ENCODE measurements at regions not wholly inside any gene's neighbourhood (a gene's known extent, or its start where the extent isn't known, plus 50 kb on each side); places are given as distances from the start of the nearest gene placed in this dataset.
A peak's percentile ranks its signal among the peaks of the same experiment; 100 is the strongest.

DNA sequence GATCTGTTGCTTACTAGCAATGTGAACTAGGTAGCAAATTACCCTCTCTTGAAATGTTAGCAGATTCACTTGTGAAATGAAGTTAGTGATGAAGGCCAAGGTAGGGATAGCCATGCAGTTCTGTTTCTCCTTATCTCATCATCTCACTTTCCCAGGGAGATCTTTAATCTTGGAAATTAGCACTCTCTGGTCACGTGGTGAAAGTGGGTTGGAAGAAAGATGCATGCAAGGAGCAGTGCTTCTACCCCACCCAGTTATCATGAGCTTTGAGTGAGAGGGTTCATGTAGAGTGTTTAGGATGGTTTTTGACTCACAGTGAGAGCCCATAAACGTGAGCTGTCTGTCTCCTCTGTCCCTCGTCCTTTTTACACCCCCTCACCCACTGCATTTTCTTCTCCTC lies 346.3 kb downstream of the QKI start:
- WGBS, 2 experiments (ENCODE audit: low coverage in 1 of 2, low lambda C conversion rate in 2 of 2, missing lambda C conversion rate in 2 of 2) = 26 to 32% methylated on average over 3 of the region's 3 CpGs
- H3K27ac ChIP-seq = no peak overlapping the region

DNA sequence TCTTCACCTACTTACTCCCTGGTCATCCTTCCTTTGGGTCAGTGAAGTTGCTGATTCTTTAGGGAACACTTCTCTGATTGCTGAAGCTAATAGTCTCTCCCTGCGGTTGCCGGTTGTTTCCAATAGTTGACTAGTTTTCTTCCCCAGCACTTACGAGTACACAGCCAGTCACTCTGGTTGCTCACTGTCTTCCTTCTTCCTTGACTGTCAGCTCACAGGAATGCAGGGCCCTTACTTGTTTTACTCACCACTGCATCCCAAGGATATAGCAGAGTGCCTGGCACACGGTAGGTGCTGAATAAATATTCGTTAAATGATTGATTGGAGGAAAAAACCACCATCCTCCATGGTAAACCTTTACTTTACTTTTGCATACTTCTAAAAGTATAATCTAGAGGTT lies 345.0 kb downstream of the QKI start:
- no peak overlapping the region for H3K4me3 ChIP-seq
- DNase-seq = peak; percentile 43
- no peak overlapping the region for H3K9ac ChIP-seq
- no peaks in the 10 kb centered on the region for H3F3A ChIP-seq (ENCODE audit: insufficient read depth)
- H3K79me2 ChIP-seq (ENCODE audit: insufficient read depth) = no peaks in the 10 kb centered on the region
- H3K36me3 ChIP-seq (ENCODE audit: low read depth) = no peaks in the 10 kb centered on the region
- H3K4me1 ChIP-seq (ENCODE audit: insufficient read depth) = no peaks in the 10 kb centered on the region
- H3K9me2 ChIP-seq (ENCODE audit: insufficient read depth) = no peaks in the 10 kb centered on the region
- 0 out of 2 replicates have a peak, but pooled peaks cover 3% of the 10 kb centered on the region for H3K27me3 ChIP-seq (replicated peaks; ENCODE audit: insufficient read depth)
- no peaks in the 10 kb centered on the region for H3K9me3 ChIP-seq (ENCODE audit: low read depth)
- H2AFZ ChIP-seq = no peak overlapping the region
- H4K20me1 ChIP-seq (ENCODE audit: insufficient read depth) = no peaks in the 10 kb centered on the region
- no peak overlapping the region for H3K4me2 ChIP-seq (ENCODE audit: unreplicated experiment)
- H3K27ac ChIP-seq = no peak overlapping the region
- in situ Hi-C loops (cut with MboI) = no loop called here
- TF ChIP-seq EZH2phosphoT487 (IDR thresholded peaks at IDR 0.05; ENCODE audit: insufficient read depth, low read depth) (no peak), EZH2 (IDR thresholded peaks at IDR 0.05; ENCODE audit: insufficient read depth, poor library complexity, severe bottlenecking) (no peak)
- 51 to 60% methylated on average over 5 of the region's 5 CpGs for WGBS, 2 experiments (ENCODE audit: low coverage in 1 of 2, low lambda C conversion rate in 2 of 2, missing lambda C conversion rate in 2 of 2)

More for the DNA sequence above, 346.3 kb downstream of the QKI start:
- H4K20me1 ChIP-seq (ENCODE audit: insufficient read depth) = no peaks in the 10 kb centered on the region
- no peaks in the 10 kb centered on the region for H3K9me2 ChIP-seq (ENCODE audit: insufficient read depth)
- no peak overlapping the region for H2AFZ ChIP-seq
- no peaks in the 10 kb centered on the region for H3F3A ChIP-seq (ENCODE audit: insufficient read depth)
- 0 out of 2 replicates have a peak, but pooled peaks cover 3% of the 10 kb centered on the region for H3K27me3 ChIP-seq (replicated peaks; ENCODE audit: insufficient read depth)
- no peak overlapping the region for H3K4me2 ChIP-seq (ENCODE audit: unreplicated experiment)
- no peaks in the 10 kb centered on the region for H3K79me2 ChIP-seq (ENCODE audit: insufficient read depth)
- no peaks in the 10 kb centered on the region for H3K36me3 ChIP-seq (ENCODE audit: low read depth)
- no peaks in the 10 kb centered on the region for H3K9me3 ChIP-seq (ENCODE audit: low read depth)
- no peaks in the 10 kb centered on the region for H3K4me1 ChIP-seq (ENCODE audit: insufficient read depth)
- DNase-seq = no peak
- TF ChIP-seq EZH2 (IDR thresholded peaks at IDR 0.05; ENCODE audit: insufficient read depth, poor library complexity, severe bottlenecking) = no peak
- TF ChIP-seq EZH2phosphoT487 (IDR thresholded peaks at IDR 0.05; ENCODE audit: insufficient read depth, low read depth) = no peak
- in situ Hi-C loops (cut with MboI) = no loop called here
- no peak overlapping the region for H3K9ac ChIP-seq
- no peak overlapping the region for H3K4me3 ChIP-seq

DNA sequence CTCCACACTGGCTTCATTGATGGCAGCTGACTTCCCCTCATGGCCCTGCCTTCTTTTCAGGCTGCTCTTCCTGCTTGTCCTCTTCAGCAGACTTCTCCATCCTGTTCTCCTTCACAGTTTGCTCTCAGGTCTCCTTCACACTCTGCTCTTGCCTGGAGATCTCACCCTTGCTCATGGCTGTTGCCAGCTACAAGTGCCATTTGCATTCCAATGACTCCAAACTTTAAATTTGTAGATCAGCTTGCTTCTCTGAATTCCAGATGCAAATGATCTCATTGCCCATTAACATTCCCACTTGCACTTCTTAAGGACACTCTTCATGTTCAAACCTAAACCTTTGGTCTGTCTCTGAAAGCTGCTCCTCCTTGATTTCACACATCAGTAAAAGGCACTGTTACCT lies 343.0 kb downstream of the QKI start:
- in situ Hi-C loops (cut with MboI) = no loop called here
- Histone ChIP-seq H3K4me1 (ENCODE audit: insufficient read depth) (no peaks in the 10 kb centered on the region), H3K4me2 (ENCODE audit: unreplicated experiment) (no peak overlapping the region), H4K20me1 (ENCODE audit: insufficient read depth) (no peaks in the 10 kb centered on the region), H3K27ac (no peak overlapping the region), H3F3A (ENCODE audit: insufficient read depth) (no peaks in the 10 kb centered on the region), H3K27me3 (replicated peaks; ENCODE audit: insufficient read depth) (0 out of 2 replicates have a peak, but pooled peaks cover 3% of the 10 kb centered on the region), H3K36me3 (ENCODE audit: low read depth) (no peaks in the 10 kb centered on the region), H3K79me2 (ENCODE audit: insufficient read depth) (no peaks in the 10 kb centered on the region), H3K9me3 (ENCODE audit: low read depth) (no peaks in the 10 kb centered on the region), H3K4me3 (no peak overlapping the region), H3K9me2 (ENCODE audit: insufficient read depth) (no peaks in the 10 kb centered on the region), H2AFZ (no peak overlapping the region), H3K9ac (no peak overlapping the region)
- no peak for DNase-seq
- TF ChIP-seq EZH2phosphoT487 (IDR thresholded peaks at IDR 0.05; ENCODE audit: insufficient read depth, low read depth) = no peak
- no peak for TF ChIP-seq EZH2 (IDR thresholded peaks at IDR 0.05; ENCODE audit: insufficient read depth, poor library complexity, severe bottlenecking)

DNA sequence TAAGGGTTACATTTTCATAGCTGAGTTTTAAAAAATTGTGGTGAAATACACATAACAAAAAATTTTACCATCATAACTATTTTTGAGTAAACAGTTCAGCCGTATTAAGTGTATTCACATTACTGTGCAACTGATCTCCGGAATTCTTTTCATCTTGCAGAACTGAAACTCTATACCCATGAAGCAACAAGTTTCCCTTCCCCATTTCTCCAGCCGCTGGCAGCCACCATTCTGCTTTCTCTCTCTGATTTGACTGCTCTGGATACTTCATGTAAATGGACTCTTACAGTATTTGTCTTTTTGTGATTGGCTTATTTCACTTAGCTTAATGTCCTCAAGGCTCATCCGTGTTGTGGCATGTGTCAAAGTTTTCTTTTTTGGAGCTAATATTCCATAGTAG lies 341.6 kb downstream of the QKI start:
- no peaks in the 10 kb centered on the region for H3K9me2 ChIP-seq (ENCODE audit: insufficient read depth)
- H3K27me3 ChIP-seq (replicated peaks; ENCODE audit: insufficient read depth) = no peaks in the 10 kb centered on the region
- no peak for DNase-seq
- H3K4me3 ChIP-seq = no peak overlapping the region
- no peak overlapping the region for H3K4me2 ChIP-seq (ENCODE audit: unreplicated experiment)
- H3K4me1 ChIP-seq (ENCODE audit: insufficient read depth) = no peaks in the 10 kb centered on the region
- H3K9me3 ChIP-seq (ENCODE audit: low read depth) = no peaks in the 10 kb centered on the region
- TF ChIP-seq EZH2phosphoT487 (IDR thresholded peaks at IDR 0.05; ENCODE audit: insufficient read depth, low read depth) (no peak), EZH2 (IDR thresholded peaks at IDR 0.05; ENCODE audit: insufficient read depth, poor library complexity, severe bottlenecking) (no peak)
- in situ Hi-C loops (cut with MboI) = no loop called here
- no peaks in the 10 kb centered on the region for H4K20me1 ChIP-seq (ENCODE audit: insufficient read depth)
- WGBS, 2 experiments (ENCODE audit: low coverage in 1 of 2, low lambda C conversion rate in 2 of 2, missing lambda C conversion rate in 2 of 2) = 51 to 61% methylated on average over 4 of the region's 4 CpGs
- H3K79me2 ChIP-seq (ENCODE audit: insufficient read depth) = no peaks in the 10 kb centered on the region
- no peak overlapping the region for H3K27ac ChIP-seq
- H3F3A ChIP-seq (ENCODE audit: insufficient read depth) = no peaks in the 10 kb centered on the region
- no peaks in the 10 kb centered on the region for H3K36me3 ChIP-seq (ENCODE audit: low read depth)
- H3K9ac ChIP-seq = no peak overlapping the region
- H2AFZ ChIP-seq = no peak overlapping the region

DNA sequence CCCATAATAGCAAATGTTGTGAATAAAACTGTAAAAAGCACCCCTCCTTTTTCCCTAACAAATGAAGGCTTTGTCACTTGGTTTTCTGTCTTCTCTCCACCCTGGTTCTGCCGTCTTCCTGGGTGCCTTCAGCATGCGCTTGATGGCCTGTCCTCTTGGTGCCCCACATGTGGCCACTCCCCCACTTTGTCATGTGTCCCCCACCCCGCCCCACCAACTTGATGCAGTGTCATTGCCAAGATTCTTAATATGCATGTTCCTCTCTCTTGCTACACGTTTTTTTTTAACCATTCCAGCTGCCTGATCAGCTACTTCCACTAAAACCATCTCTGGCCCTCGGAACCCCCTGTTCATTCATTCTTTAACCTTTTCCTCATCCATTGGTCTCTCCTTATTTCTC lies 340.3 kb downstream of the QKI start:
- H3K27ac ChIP-seq = no peak overlapping the region
- no peak overlapping the region for H3K4me2 ChIP-seq (ENCODE audit: unreplicated experiment)
- no peaks in the 10 kb centered on the region for H4K20me1 ChIP-seq (ENCODE audit: insufficient read depth)
- H3K79me2 ChIP-seq (ENCODE audit: insufficient read depth) = no peaks in the 10 kb centered on the region
- no peaks in the 10 kb centered on the region for H3K36me3 ChIP-seq (ENCODE audit: low read depth)
- 40 to 45% methylated on average over 5 of the region's 5 CpGs for WGBS, 2 experiments (ENCODE audit: low coverage in 1 of 2, low lambda C conversion rate in 2 of 2, missing lambda C conversion rate in 2 of 2)
- no peak for DNase-seq
- in situ Hi-C loops (cut with MboI) = no loop called here
- H3F3A ChIP-seq (ENCODE audit: insufficient read depth) = no peaks in the 10 kb centered on the region
- H3K4me3 ChIP-seq = no peak overlapping the region
- H3K4me1 ChIP-seq (ENCODE audit: insufficient read depth) = no peaks in the 10 kb centered on the region
- H3K27me3 ChIP-seq (replicated peaks; ENCODE audit: insufficient read depth) = no peaks in the 10 kb centered on the region
- H3K9me2 ChIP-seq (ENCODE audit: insufficient read depth) = no peaks in the 10 kb centered on the region
- no peak overlapping the region for H2AFZ ChIP-seq
- no peaks in the 10 kb centered on the region for H3K9me3 ChIP-seq (ENCODE audit: low read depth)
- H3K9ac ChIP-seq = no peak overlapping the region
- no peak for TF ChIP-seq EZH2 (IDR thresholded peaks at IDR 0.05; ENCODE audit: insufficient read depth, poor library complexity, severe bottlenecking)
- TF ChIP-seq EZH2phosphoT487 (IDR thresholded peaks at IDR 0.05; ENCODE audit: insufficient read depth, low read depth) = no peak
